ENCODE measurements at regions not wholly inside any gene's neighbourhood (a gene's known extent, or its start where the extent isn't known, plus 50 kb on each side); places are given as distances from the start of the nearest gene placed in this dataset.

GRCh38 chr6:39995633-39996032 lies 61.4 kb upstream of the MOCS1 start:
- Histone ChIP-seq H3K27ac (no peak overlapping the region), H3K9me3 (peaks cover 0 to 52% (median 0%) of the 10 kb centered on the region in 3 donors), H3K36me3 (no peaks in the 10 kb centered on the region), H3K27me3 (no peaks in the 10 kb centered on the region), H3K4me1 (no peaks in the 10 kb centered on the region), H3K4me3 (no peak overlapping the region)
- ATAC-seq = no peak
- TF ChIP-seq POLR2AphosphoS5 (IDR thresholded peaks at IDR 0.05) (no peak), EP300 (IDR thresholded peaks at IDR 0.05) (no peak)
- TF ChIP-seq, protein P1, sequence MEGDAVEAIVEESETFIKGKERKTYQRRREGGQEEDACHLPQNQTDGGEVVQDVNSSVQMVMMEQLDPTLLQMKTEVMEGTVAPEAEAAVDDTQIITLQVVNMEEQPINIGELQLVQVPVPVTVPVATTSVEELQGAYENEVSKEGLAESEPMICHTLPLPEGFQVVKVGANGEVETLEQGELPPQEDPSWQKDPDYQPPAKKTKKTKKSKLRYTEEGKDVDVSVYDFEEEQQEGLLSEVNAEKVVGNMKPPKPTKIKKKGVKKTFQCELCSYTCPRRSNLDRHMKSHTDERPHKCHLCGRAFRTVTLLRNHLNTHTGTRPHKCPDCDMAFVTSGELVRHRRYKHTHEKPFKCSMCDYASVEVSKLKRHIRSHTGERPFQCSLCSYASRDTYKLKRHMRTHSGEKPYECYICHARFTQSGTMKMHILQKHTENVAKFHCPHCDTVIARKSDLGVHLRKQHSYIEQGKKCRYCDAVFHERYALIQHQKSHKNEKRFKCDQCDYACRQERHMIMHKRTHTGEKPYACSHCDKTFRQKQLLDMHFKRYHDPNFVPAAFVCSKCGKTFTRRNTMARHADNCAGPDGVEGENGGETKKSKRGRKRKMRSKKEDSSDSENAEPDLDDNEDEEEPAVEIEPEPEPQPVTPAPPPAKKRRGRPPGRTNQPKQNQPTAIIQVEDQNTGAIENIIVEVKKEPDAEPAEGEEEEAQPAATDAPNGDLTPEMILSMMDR (IDR thresholded peaks at IDR 0.05) = no peak
- 82% methylated on average over 3 of the region's 4 CpGs; no CpG with 5 or more reads in 1 of the 2 donors for WGBS, 2 donors (ENCODE audit: low coverage in 1 of 2)

DNA sequence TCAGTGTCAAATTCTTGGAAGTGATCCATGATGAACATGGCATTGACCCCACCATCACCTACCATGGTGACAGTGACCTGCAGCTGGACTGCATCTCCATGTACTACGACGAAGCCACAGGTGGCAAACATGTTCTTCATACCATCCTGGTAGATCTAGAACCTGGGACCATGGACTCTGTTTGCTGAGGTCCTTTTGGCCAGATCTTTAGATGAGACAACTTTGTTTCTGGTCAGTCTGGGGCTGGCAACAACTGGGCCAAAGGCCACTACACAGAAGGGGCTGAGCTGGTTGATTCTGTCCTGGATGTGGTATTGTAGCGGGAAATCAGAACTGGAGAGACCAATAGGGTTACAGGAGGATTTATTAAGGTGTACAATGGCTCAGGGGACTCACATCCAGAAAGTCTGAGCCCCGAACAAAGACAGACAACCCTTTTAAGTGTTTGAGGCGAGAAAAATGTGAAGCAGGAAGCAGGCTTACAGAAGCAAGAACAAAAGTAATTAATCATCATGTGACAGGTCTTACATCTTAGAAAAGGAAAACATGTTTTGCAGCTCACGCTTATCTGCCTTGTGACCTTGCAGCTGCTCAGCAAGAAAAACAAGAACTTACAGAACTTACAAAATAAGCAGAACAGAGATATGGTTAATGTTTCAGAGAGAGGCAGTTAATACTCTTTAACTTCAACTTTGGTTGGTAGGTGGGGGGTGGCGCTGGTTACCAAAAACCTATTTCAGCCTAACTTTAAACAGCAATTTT lies 58.8 kb upstream of the MOCS1 start:
- Histone ChIP-seq H3K36me3 (no peaks in the 10 kb centered on the region), H3K4me1 (no peaks in the 10 kb centered on the region), H3K27ac (no peak overlapping the region), H3K27me3 (no peaks in the 10 kb centered on the region), H3K9me3 (peaks cover 0 to 31% (median 0%) of the 10 kb centered on the region in 3 donors), H3K4me3 (no peak overlapping the region)
- WGBS, 2 donors (ENCODE audit: low coverage in 1 of 2) = 61 to 65% methylated on average over 5 of the region's 7 CpGs
- TF ChIP-seq, protein P1 (IDR thresholded peaks at IDR 0.05) = no peak
- TF ChIP-seq POLR2A (IDR thresholded peaks at IDR 0.05) (no peak), POLR2AphosphoS5 (IDR thresholded peaks at IDR 0.05) (no peak), EP300 (IDR thresholded peaks at IDR 0.05) (no peak)
- no peak for ATAC-seq

All from gastroesophageal sphincter (tissue), 4 donors.